ENCODE measurements at regions not wholly inside any gene's neighbourhood (a gene's known extent, or its start where the extent isn't known, plus 50 kb on each side); places are given as distances from the start of the nearest gene placed in this dataset.
A peak's percentile ranks its signal among the peaks of the same experiment; 100 is the strongest.

DNA sequence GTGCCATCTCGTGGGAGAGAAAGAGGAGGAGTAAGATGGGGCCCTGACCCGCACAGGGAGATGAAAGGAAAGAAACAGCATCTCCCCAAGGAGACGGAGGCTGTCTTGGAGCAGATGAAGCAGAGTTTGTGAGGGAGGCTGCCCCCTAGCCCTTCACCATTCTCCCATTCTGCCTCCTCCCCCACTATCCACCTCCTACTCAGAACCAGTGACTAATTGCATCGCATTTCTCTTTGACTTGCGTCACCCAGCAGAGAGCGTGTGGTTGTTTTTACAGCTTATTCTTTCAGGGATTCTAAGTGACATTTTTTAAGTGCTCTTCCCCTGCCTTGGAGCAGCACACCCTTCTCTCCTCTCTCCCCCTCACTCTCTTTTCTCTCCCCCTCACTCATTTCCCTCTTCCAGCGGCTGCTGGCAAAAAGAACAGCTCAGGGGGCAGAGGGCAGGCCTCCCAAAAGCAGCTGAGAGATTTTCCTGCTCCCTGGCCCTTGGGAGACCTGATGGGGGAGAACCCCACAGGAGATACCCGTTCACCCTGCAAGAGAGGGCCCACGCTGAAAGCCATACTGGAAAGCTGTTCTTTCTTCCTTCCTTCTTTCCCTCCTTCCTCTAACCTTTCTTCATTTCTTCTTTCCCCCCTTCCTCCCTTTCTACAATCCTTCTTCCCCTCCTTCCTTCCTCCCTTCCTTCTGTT, 91.8 kb downstream of the MRPL46 start:
- Histone ChIP-seq H4K91ac (replicated peaks; ENCODE audit: insufficient read length, low read length) (no peak overlapping the region), H4K8ac (ENCODE audit: extremely low read depth, insufficient read depth, low read length) (no peak overlapping the region), H3K79me1 (ENCODE audit: low read depth, low read length) (no peaks in the 10 kb centered on the region), H2AFZ (ENCODE audit: low read length) (peak overlapping the region; percentile 89), H3K9me3 (ENCODE audit: insufficient read depth in 2 of 2, low read depth in 1 of 2, low read length in 1 of 2) (no peaks in the 10 kb centered on the region; a peak in 1 of 4 replicates), H3K18ac (ENCODE audit: extremely low read depth, low read length) (no peak overlapping the region), H2AK5ac (ENCODE audit: low read depth, low read length) (no peak overlapping the region), H3K4ac (replicated peaks; ENCODE audit: insufficient read length, low read depth, low read length) (no peak overlapping the region), H3K23ac (ENCODE audit: insufficient read length) (no peak overlapping the region), H2BK120ac (replicated peaks; ENCODE audit: low read depth, low read length) (no peak overlapping the region), H3K14ac (ENCODE audit: insufficient read length) (no peak overlapping the region), H2BK12ac (ENCODE audit: low read depth, low read length) (no peak overlapping the region), H3K79me2 (ENCODE audit: control insufficient read depth in 1 of 2, insufficient read depth in 2 of 2, low read length in 2 of 2) (no peaks in the 10 kb centered on the region), H3K9ac (replicated peaks in 1 of 4; ENCODE audit: extremely low read depth in 1 of 4, low read depth in 3 of 4, low read length in 3 of 4) (no peak overlapping the region), H3K23me2 (ENCODE audit: low read depth, low read length) (no peaks in the 10 kb centered on the region), H3K56ac (replicated peaks; ENCODE audit: insufficient read length, low read depth, low read length) (no peak overlapping the region), H2BK15ac (ENCODE audit: low read length) (no peak overlapping the region), H3K27ac (ENCODE audit: low read depth, low read length) (no peak overlapping the region), H2BK20ac (ENCODE audit: low read length) (no peak overlapping the region), H3K36me3 (ENCODE audit: control insufficient read depth in 2 of 4, insufficient read depth in 4 of 4, low read length in 3 of 4) (no peaks in the 10 kb centered on the region), H4K5ac (ENCODE audit: insufficient read length, low read depth, low read length) (no peak overlapping the region), H3K4me2 (ENCODE audit: insufficient read depth in 1 of 2, low read depth in 2 of 2, low read length in 2 of 2) (no peak overlapping the region; a peak in 1 of 4 replicates), H2BK5ac (ENCODE audit: low read depth, low read length) (no peak overlapping the region), H3K27me3 (replicated peaks in 1 of 4; ENCODE audit: control insufficient read depth in 3 of 4, extremely low read depth in 1 of 4, insufficient read depth in 3 of 4, low read length in 3 of 4) (0 out of 7 replicates have a peak, but pooled peaks cover 0 to 4% (median 0%) of the 10 kb centered on the region in 4 experiments), H3K4me1 (replicated peaks in 1 of 4; ENCODE audit: control insufficient read depth in 3 of 4, insufficient read depth in 4 of 4, low read length in 3 of 4) (peaks cover 0 to 4% (median 3%) of the 10 kb centered on the region in 4 experiments; a peak in 5 of 7 replicates), H4K20me1 (replicated peaks in 1 of 2; ENCODE audit: control insufficient read depth in 1 of 2, insufficient read depth in 2 of 2, low read length in 2 of 2) (no peaks in the 10 kb centered on the region), H3K4me3 (ENCODE audit: extremely low read depth in 1 of 4, insufficient read depth in 2 of 4, low read depth in 3 of 4, low read length in 4 of 4) (no peak overlapping the region)
- POLR2A ChIA-PET (ENCODE audit: partially characterized antibody), result no interaction called here
- TF ChIP-seq SP2 (IDR thresholded peaks at IDR 0.05; ENCODE audit: low read length), result no peak
- peak; percentile 52; the same call in 1 of the 2 replicates for TF ChIP-seq CEBPB (IDR thresholded peaks at IDR 0.05; ENCODE audit: low read depth, low read length)
- WGBS, 2 experiments (ENCODE audit: extremely low coverage in 1 of 2, insufficient coverage in 1 of 2, insufficient read length in 1 of 2, insufficient replicate concordance in 2 of 2, low coverage in 1 of 2, low lambda C conversion rate in 2 of 2, missing lambda C conversion rate in 1 of 2), result 67% methylated on average over 8 of the region's 9 CpGs; no CpG with 5 or more reads in 1 of the 2 experiments
- CTCF ChIA-PET (ENCODE audit: partially characterized antibody), result interaction anchor here (0.6 to 1.6 kb wide), 4 partner anchors 9 to 378 kb away, joined by 3 to 5 read pairs (median 3); no protein-coding TSS in a partner anchor
- peak in 1 of 2 experiments; percentile 41 for DNase-seq (ENCODE audit: low read depth in 1 of 2, low spot score in 2 of 2)
- no peak for FAIRE-seq
